Kasumi-1 (cell line): ENCODE measurements at regions not wholly inside any gene's neighbourhood (a gene's known extent, or its start where the extent isn't known, plus 50 kb on each side); places are given as distances from the start of the nearest gene placed in this dataset.

Experiments
- DNase-seq, 2 experiments: peaks; one replicate each; lab custom pipeline; 2025; lab: John Stamatoyannopoulos, UW

DNA sequence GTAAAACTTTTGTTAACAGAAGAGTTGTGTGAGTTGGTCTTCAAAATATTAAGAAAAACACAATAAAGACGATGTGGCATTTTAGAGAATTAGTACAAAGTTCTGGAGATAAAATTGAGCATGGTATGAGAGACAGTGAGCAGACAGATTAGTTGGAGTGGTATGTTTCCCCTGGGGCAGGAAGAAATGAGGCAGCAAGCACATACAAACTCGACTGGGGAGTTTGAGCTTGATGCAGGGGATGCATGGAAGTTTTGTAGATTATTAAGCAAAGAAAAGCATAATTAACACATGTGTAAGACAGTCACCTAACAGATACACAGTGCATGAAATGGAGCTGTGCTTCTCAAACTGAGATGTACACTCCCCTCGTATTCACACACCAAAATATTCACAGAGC, 58.1 kb upstream of the IL2 start:
- no peak for DNase-seq

DNA sequence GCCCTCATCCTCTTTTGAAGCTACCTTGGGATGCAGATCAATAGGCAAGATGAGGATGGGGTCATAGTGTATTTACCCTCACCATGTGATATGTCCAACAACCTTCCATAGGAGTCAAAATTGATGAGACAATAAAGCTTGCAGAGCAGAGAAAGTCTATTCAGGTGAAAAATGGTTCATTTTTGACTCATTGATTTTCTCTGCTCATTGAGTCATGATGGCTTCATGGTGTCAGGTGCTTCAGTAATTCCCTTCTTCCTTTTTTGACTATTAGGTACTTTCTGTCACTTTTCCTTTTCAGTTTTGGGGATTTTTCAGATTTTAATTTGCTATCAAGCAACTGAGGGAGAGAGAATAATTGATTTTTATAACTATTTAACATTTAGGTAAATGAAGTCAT, 55.9 kb upstream of the IL2 start:
- DNase-seq = no peak

DNA sequence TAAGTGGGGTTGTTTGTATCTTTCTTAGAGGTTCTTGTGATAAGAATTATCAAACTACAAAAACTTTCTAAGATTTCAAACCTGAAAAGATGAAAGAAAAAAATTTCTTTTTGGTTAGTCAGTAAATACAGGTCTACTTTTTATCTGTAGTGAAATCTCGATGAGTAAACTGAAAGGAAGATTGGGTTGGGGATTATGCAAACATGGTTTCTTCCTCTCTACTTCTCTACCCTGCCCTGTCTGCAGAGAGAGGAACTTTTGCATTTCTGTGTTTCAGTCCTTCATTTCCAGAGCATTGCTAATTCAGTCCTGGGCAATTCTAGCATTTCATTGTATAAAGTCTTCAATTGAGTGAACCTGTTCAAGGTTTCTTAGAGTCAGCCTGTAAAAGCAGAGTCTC, 51.6 kb upstream of the IL2 start:
- peak in 1 of 2 experiments; percentile 4 for DNase-seq
